Hepatocyte (in vitro differentiated cells): ENCODE measurements at regions not wholly inside any gene's neighbourhood (a gene's known extent, or its start where the extent isn't known, plus 50 kb on each side); places are given as distances from the start of the nearest gene placed in this dataset.

Source experiments
- DNase-seq: peaks from one replicate; pipeline ENCODE4 v3.0.0-alpha.2; 2016; ENCODE audit warnings: low spot score
- H2AFZ ChIP-seq: fragments of 200-600 bp; sonication (generic); 2 replicates; pipeline ENCODE4 v1.6.0; 2016; ENCODE audit warnings: antibody characterized with exemption, mild to moderate bottlenecking
- H3K27ac ChIP-seq: fragments of 200-600 bp; sonication (generic); 2 replicates; pipeline ENCODE4 v1.5.1; 2016; ENCODE audit warnings: mild to moderate bottlenecking
- H3K27me3 ChIP-seq: fragments of 200-600 bp; sonication (generic); 2 replicates; pipeline ENCODE4 v1.6.1; 2016
- H3K36me3 ChIP-seq: fragments of 200-600 bp; sonication (generic); replicated peaks from 2 replicates; pipeline ENCODE4 v1.5.1; 2016; ENCODE audit warnings: low read depth; ENCODE audit not compliant: insufficient read depth
- H3K4me1 ChIP-seq: fragments of 200-600 bp; sonication (generic); 2 replicates; pipeline ENCODE4 v1.5.1; 2016; ENCODE audit warnings: mild to moderate bottlenecking, moderate library complexity; ENCODE audit not compliant: insufficient read depth
- H3K4me2 ChIP-seq: fragments of 200-600 bp; sonication (generic); 2 replicates; pipeline ENCODE4 v1.6.0; 2016
- H3K4me3 ChIP-seq: fragments of 200-600 bp; sonication (generic); 2 replicates; pipeline ENCODE4 v1.5.1; 2016; ENCODE audit warnings: mild to moderate bottlenecking
- H3K79me2 ChIP-seq: fragments of 200-600 bp; sonication (generic); 2 replicates; pipeline ENCODE4 v1.6.0; 2017; ENCODE audit warnings: mild to moderate bottlenecking
- H3K9me2 ChIP-seq: fragments of 200-600 bp; sonication (generic); replicated peaks from 2 replicates; pipeline ENCODE4 v1.6.0; 2017; ENCODE audit warnings: mild to moderate bottlenecking; ENCODE audit not compliant: insufficient read depth
- H3K9me3 ChIP-seq: fragments of 200-600 bp; sonication (generic); 2 replicates; pipeline ENCODE4 v1.5.1; 2016; ENCODE audit warnings: low read depth, mild to moderate bottlenecking
- H4K20me1 ChIP-seq: fragments of 200-600 bp; sonication (generic); 2 replicates; pipeline ENCODE4 v1.6.0; 2016; ENCODE audit warnings: mild to moderate bottlenecking; ENCODE audit not compliant: insufficient read depth, poor library complexity, severe bottlenecking
- CTCF ChIP-seq: fragments of 200-600 bp; sonication (generic); IDR thresholded peaks from 2 replicates; pipeline ENCODE4 v1.5.1; 2016; ENCODE audit warnings: antibody characterized with exemption, mild to moderate bottlenecking; ENCODE audit not compliant: poor library complexity
- EZH2 ChIP-seq: fragments of 200-600 bp; sonication (generic); IDR thresholded peaks from 2 replicates; pipeline ENCODE4 v1.6.1; 2016; ENCODE audit warnings: antibody characterized with exemption, mild to moderate bottlenecking, borderline replicate concordance
- EZH2phosphoT487 ChIP-seq: fragments of 200-600 bp; sonication (generic); IDR thresholded peaks from one replicate; pipeline ENCODE4 v1.6.1; 2018; ENCODE audit warnings: antibody characterized with exemption, mild to moderate bottlenecking, low read depth, moderate library complexity; ENCODE audit not compliant: unreplicated experiment, severe bottlenecking
- WGBS: methylation state at CpG from one replicate; pipeline ENCODE4 v1.1.6; 2016; ENCODE audit warnings: low lambda C conversion rate; ENCODE audit errors: missing lambda C conversion rate; 5-methylcytosine and 5-hydroxymethylcytosine counted together

- WGBS, result 82% methylated on average over 3 of the region's 3 CpGs
- H3K27me3 ChIP-seq, result no peaks in the 10 kb centered on the region
- no peaks in the 10 kb centered on the region for H3K9me3 ChIP-seq
- DNase-seq, result no peak
- no peaks in the 10 kb centered on the region for H3K9me2 ChIP-seq
- H3K79me2 ChIP-seq, result no peaks in the 10 kb centered on the region
- TF ChIP-seq EZH2phosphoT487 (no peak), EZH2 (no peak), CTCF (no peak)
- no peaks in the 10 kb centered on the region for H3K4me1 ChIP-seq
- H3K4me3 ChIP-seq, result no peak overlapping the region
- H3K4me2 ChIP-seq, result no peak overlapping the region
- H3K36me3 ChIP-seq, result no peaks in the 10 kb centered on the region
- no peak overlapping the region for H2AFZ ChIP-seq
- H3K27ac ChIP-seq, result no peak overlapping the region
- no peaks in the 10 kb centered on the region for H4K20me1 ChIP-seq
Measured at GRCh38 chr9:18009902-18010301, 431.0 kb downstream of the SH3GL2 start.

- H3K9me3 ChIP-seq, result no peaks in the 10 kb centered on the region
- H3K4me2 ChIP-seq, result no peak overlapping the region
- no peak overlapping the region for H3K27ac ChIP-seq
- no peak for DNase-seq
- H3K27me3 ChIP-seq, result no peaks in the 10 kb centered on the region
- no peaks in the 10 kb centered on the region for H3K4me1 ChIP-seq
- no peaks in the 10 kb centered on the region for H4K20me1 ChIP-seq
- no peak overlapping the region for H2AFZ ChIP-seq
- TF ChIP-seq EZH2 (no peak), CTCF (no peak), EZH2phosphoT487 (no peak)
- H3K4me3 ChIP-seq, result no peak overlapping the region
- no peaks in the 10 kb centered on the region for H3K79me2 ChIP-seq
- WGBS, result 94% methylated on average over 5 of the region's 5 CpGs
- H3K36me3 ChIP-seq, result no peaks in the 10 kb centered on the region
- no peaks in the 10 kb centered on the region for H3K9me2 ChIP-seq
Measured at GRCh38 chr9:18010492-18010891, 431.6 kb downstream of the SH3GL2 start.

GRCh38 chr9:18012170-18012569, 433.3 kb downstream of the SH3GL2 start:
- no peaks in the 10 kb centered on the region for H3K9me2 ChIP-seq
- H3K4me2 ChIP-seq, result no peak overlapping the region
- DNase-seq, result no peak
- WGBS, result 90% methylated on average over 4 of the region's 4 CpGs
- no peaks in the 10 kb centered on the region for H3K4me1 ChIP-seq
- H3K4me3 ChIP-seq, result no peak overlapping the region
- no peaks in the 10 kb centered on the region for H3K27me3 ChIP-seq
- H3K27ac ChIP-seq, result no peak overlapping the region
- H3K79me2 ChIP-seq, result no peaks in the 10 kb centered on the region
- H3K36me3 ChIP-seq, result no peaks in the 10 kb centered on the region
- H3K9me3 ChIP-seq, result no peaks in the 10 kb centered on the region
- H4K20me1 ChIP-seq, result no peaks in the 10 kb centered on the region
- no peak overlapping the region for H2AFZ ChIP-seq
- no peak for TF ChIP-seq CTCF
- TF ChIP-seq EZH2phosphoT487, result no peak
- no peak for TF ChIP-seq EZH2

GRCh38 chr9:18014556-18014955, 435.7 kb downstream of the SH3GL2 start:
- H3K27me3 ChIP-seq, result no peaks in the 10 kb centered on the region
- H3K4me3 ChIP-seq, result no peak overlapping the region
- no peaks in the 10 kb centered on the region for H3K4me1 ChIP-seq
- TF ChIP-seq EZH2 (no peak), CTCF (no peak)
- H3K9me3 ChIP-seq, result no peaks in the 10 kb centered on the region
- H3K27ac ChIP-seq, result no peak overlapping the region
- DNase-seq, result peak; percentile 19
- no peaks in the 10 kb centered on the region for H3K36me3 ChIP-seq
- 67% methylated on average over 3 of the region's 3 CpGs for WGBS
- H4K20me1 ChIP-seq, result no peaks in the 10 kb centered on the region
- no peaks in the 10 kb centered on the region for H3K79me2 ChIP-seq
- no peak overlapping the region for H3K4me2 ChIP-seq
- no peak overlapping the region for H2AFZ ChIP-seq
- no peaks in the 10 kb centered on the region for H3K9me2 ChIP-seq
